Gastroesophageal sphincter (tissue), 4 donors: ENCODE measurements at regions not wholly inside any gene's neighbourhood (a gene's known extent, or its start where the extent isn't known, plus 50 kb on each side); places are given as distances from the start of the nearest gene placed in this dataset.

Experiments
- ATAC-seq: fragments of 150-250 bp; one replicate; pipeline ENCODE4 v1.9.1; 2016; ENCODE audit warnings: mild to moderate bottlenecking, moderate library complexity
- H3K27ac ChIP-seq, 4 donors: fragments of 200-600 bp; sonication (generic) in 3 of 4; 1 replicate in 3 of 4; 2 replicates in 1 of 4; pipeline ENCODE4 v1.5.1; 2016 to 2019
- H3K27me3 ChIP-seq: fragments of 200-600 bp; sonication (generic); one replicate; pipeline ENCODE4 v1.5.1; 2019
- H3K36me3 ChIP-seq, 2 donors: fragments of 200-600 bp; sonication (generic); one replicate each; pipeline ENCODE4 v1.5.1; 2019; ENCODE audit warnings: control low read depth in 1 of 2
- H3K4me1 ChIP-seq, 3 donors: fragments of 200-600 bp; sonication (generic); 1 replicate in 2 of 3; 2 replicates in 1 of 3; pipeline ENCODE4 v1.5.1; 2016 to 2019; ENCODE audit warnings: control low read depth in 2 of 3
- H3K4me3 ChIP-seq, 2 donors: fragments of 200-600 bp; sonication (generic); one replicate each; pipeline ENCODE4 v1.5.1; 2019; ENCODE audit warnings: mild to moderate bottlenecking in 1 of 2, moderate library complexity in 1 of 2
- H3K9me3 ChIP-seq, 3 donors: fragments of 200-600 bp; sonication (generic); one replicate each; pipeline ENCODE4 v1.5.1; 2017 to 2019; ENCODE audit warnings: control low read depth in 2 of 3
- EP300 ChIP-seq: sonication (generic); formaldehyde crosslinking; IDR thresholded peaks from one replicate; pipeline ENCODE4 v1.6.1; 2017; ENCODE audit warnings: antibody characterized with exemption, mild to moderate bottlenecking
- POLR2A ChIP-seq, 2 donors: fragments of 450-650 bp; IDR thresholded peaks; one replicate each; pipeline ENCODE4 v1.6.1; 2017; ENCODE audit warnings: antibody characterized with exemption in 2 of 2, mild to moderate bottlenecking in 2 of 2, moderate library complexity in 1 of 2
- POLR2AphosphoS5 ChIP-seq: sonication (generic); formaldehyde crosslinking; IDR thresholded peaks from one replicate; pipeline ENCODE4 v1.6.1; 2017; ENCODE audit warnings: antibody characterized with exemption
- WGBS, 2 donors: methylation state at CpG; one replicate each; pipeline ENCODE4 v1.1.5; 2018; ENCODE audit warnings: low coverage in 1 of 2; 5-methylcytosine and 5-hydroxymethylcytosine counted together
- TF ChIP-seq, protein P1 (sequence below), 4 experiments: fragments of 200-600 bp in 2 of 4; fragments of 450-650 bp in 2 of 4; sonication (generic) in 1 of 4; IDR thresholded peaks; one replicate each; pipeline ENCODE4 v1.5.1; 2017 to 2019; ENCODE audit warnings: antibody characterized with exemption in 4 of 4, mild to moderate bottlenecking in 2 of 4, moderate library complexity in 2 of 4

DNA sequence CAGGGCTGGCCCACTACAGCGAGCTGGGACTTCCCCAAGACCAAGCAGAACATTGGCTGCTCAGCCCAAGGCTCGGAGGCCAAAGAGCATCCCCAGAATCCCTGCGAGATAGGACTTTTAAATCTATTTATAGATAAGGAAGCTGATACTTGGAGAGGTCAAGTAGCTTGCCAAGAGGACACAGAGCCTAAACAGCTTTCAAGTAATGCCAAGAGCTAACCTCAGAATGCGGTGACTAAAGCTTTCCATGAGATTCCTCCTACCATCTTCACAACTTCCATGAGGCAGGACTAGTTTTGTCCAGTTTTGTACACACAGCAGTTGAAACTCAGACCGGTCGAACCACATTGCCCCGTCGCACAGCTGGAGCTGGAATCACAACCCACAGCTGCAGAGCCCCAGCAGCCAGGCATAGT, 168.1 kb upstream of the TOP1 start:
- Histone ChIP-seq H3K9me3 (no peaks in the 10 kb centered on the region), H3K27ac (no peak overlapping the region), H3K27me3 (peaks cover 4% of the 10 kb centered on the region), H3K4me1 (no peaks in the 10 kb centered on the region), H3K36me3 (no peaks in the 10 kb centered on the region), H3K4me3 (no peak overlapping the region)
- no peak for ATAC-seq
- TF ChIP-seq POLR2A (IDR thresholded peaks at IDR 0.05) (no peak), EP300 (no peak), POLR2AphosphoS5 (no peak)
- TF ChIP-seq, protein P1, sequence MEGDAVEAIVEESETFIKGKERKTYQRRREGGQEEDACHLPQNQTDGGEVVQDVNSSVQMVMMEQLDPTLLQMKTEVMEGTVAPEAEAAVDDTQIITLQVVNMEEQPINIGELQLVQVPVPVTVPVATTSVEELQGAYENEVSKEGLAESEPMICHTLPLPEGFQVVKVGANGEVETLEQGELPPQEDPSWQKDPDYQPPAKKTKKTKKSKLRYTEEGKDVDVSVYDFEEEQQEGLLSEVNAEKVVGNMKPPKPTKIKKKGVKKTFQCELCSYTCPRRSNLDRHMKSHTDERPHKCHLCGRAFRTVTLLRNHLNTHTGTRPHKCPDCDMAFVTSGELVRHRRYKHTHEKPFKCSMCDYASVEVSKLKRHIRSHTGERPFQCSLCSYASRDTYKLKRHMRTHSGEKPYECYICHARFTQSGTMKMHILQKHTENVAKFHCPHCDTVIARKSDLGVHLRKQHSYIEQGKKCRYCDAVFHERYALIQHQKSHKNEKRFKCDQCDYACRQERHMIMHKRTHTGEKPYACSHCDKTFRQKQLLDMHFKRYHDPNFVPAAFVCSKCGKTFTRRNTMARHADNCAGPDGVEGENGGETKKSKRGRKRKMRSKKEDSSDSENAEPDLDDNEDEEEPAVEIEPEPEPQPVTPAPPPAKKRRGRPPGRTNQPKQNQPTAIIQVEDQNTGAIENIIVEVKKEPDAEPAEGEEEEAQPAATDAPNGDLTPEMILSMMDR (IDR thresholded peaks at IDR 0.05) = no peak
- 80% methylated on average over 6 of the region's 8 CpGs; no CpG with 5 or more reads in 1 of the 2 donors for WGBS, 2 donors

DNA sequence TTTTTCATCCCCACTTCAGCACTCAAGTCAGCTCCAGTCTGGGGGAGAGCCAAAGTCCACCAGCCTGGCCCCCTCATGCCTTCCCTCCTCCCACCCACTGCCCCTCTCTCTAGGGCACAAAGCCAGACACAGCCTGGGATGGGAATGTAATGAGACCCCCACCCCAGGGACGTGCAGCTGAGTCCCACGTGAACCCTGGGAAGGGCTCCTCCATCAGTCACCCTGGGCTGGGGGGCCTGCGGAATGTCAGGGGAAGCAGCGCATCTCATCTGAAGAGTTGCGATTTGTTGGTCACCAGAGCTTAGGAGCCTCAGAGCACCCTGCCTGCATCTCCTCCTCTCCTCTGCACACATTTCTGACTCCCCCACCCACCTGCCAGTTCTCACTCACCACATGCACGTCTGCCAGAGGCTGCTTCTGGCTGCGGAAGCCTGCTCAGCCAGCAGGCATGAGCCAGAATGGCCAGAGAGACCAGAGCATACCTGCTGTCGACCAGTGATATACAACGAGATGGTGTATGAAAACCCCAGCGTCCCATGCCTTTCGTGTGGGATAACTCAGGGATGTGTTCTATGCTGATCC, 167.1 kb upstream of the TOP1 start:
- ATAC-seq = no peak
- Histone ChIP-seq H3K4me1 (no peaks in the 10 kb centered on the region), H3K4me3 (no peak overlapping the region), H3K9me3 (no peaks in the 10 kb centered on the region), H3K36me3 (no peaks in the 10 kb centered on the region), H3K27me3 (peaks cover 4% of the 10 kb centered on the region), H3K27ac (no peak overlapping the region)
- TF ChIP-seq, protein P1 (IDR thresholded peaks at IDR 0.05) = no peak
- TF ChIP-seq POLR2A (IDR thresholded peaks at IDR 0.05) = no peak
- TF ChIP-seq EP300 = no peak
- no peak for TF ChIP-seq POLR2AphosphoS5
- 73 to 85% methylated on average over 4 to 6 of the region's 11 CpGs for WGBS, 2 donors

GRCh38 chr20:40863355-40863919, 165.2 kb upstream of the TOP1 start:
- WGBS, 2 donors = 91 to 100% methylated on average over 2 to 3 of the region's 3 CpGs
- no peak overlapping the region for H3K4me3 ChIP-seq

GRCh38 chr20:40864470-40864869, 164.2 kb upstream of the TOP1 start:
- H3K4me1 ChIP-seq = peaks cover 5 to 16% (median 10%) of the 10 kb centered on the region in 3 donors
- WGBS, 2 donors = 86 to 100% methylated on average over 1 of the region's 1 CpG
- no peak for ATAC-seq
- TF ChIP-seq, protein P1 (IDR thresholded peaks at IDR 0.05) = no peak
- no peak for TF ChIP-seq POLR2AphosphoS5
- TF ChIP-seq POLR2A (IDR thresholded peaks at IDR 0.05) = no peak
- TF ChIP-seq EP300 = no peak
- H3K4me3 ChIP-seq = no peak overlapping the region
- no peaks in the 10 kb centered on the region for H3K36me3 ChIP-seq
- no peaks in the 10 kb centered on the region for H3K9me3 ChIP-seq
- H3K27me3 ChIP-seq = peaks cover 4% of the 10 kb centered on the region
- no peak overlapping the region for H3K27ac ChIP-seq

More at GRCh38 chr20:40863355-40863919, 165.2 kb upstream of the TOP1 start:
- Histone ChIP-seq H3K27ac (no peak overlapping the region), H3K4me1 (peaks cover 0 to 6% (median 5%) of the 10 kb centered on the region in 3 donors), H3K9me3 (no peaks in the 10 kb centered on the region), H3K27me3 (peaks cover 4% of the 10 kb centered on the region), H3K36me3 (no peaks in the 10 kb centered on the region)
- TF ChIP-seq EP300 = no peak
- TF ChIP-seq POLR2AphosphoS5 = no peak
- TF ChIP-seq POLR2A (IDR thresholded peaks at IDR 0.05) = no peak
- TF ChIP-seq, protein P1 (IDR thresholded peaks at IDR 0.05) = no peak
- ATAC-seq = no peak

GRCh38 chr20:40865095-40865494, 163.5 kb upstream of the TOP1 start:
- Histone ChIP-seq H3K9me3 (no peaks in the 10 kb centered on the region), H3K36me3 (no peaks in the 10 kb centered on the region), H3K4me1 (peaks cover 5 to 22% (median 13%) of the 10 kb centered on the region in 3 donors), H3K27ac (no peak overlapping the region), H3K4me3 (no peak overlapping the region), H3K27me3 (peaks cover 4% of the 10 kb centered on the region)
- WGBS, 2 donors = 52 to 87% methylated on average over 2 to 3 of the region's 3 CpGs
- ATAC-seq = no peak
- TF ChIP-seq POLR2AphosphoS5 = no peak
- TF ChIP-seq, protein P1 (IDR thresholded peaks at IDR 0.05) = no peak
- no peak for TF ChIP-seq EP300
- no peak for TF ChIP-seq POLR2A (IDR thresholded peaks at IDR 0.05)
